Fibroblast of the aortic adventitia (primary cell): ENCODE measurements at regions not wholly inside any gene's neighbourhood (a gene's known extent, or its start where the extent isn't known, plus 50 kb on each side); places are given as distances from the start of the nearest gene placed in this dataset.

Source experiments
- DNase-seq: peaks from one replicate; pipeline ENCODE4 v3.0.0-alpha.2; 2010; ENCODE audit warnings: low read depth
- H3K4me3 ChIP-seq: 2 replicates; pipeline ENCODE4 v1.5.1; 2011; ENCODE audit warnings: low read depth, mild to moderate bottlenecking, control low read depth, low read length, moderate library complexity
- TF ChIP-seq, protein P1 (sequence below): IDR thresholded peaks from 2 replicates; pipeline ENCODE4 v1.5.1; 2011; ENCODE audit warnings: mild to moderate bottlenecking, low read length, control low read depth, inconsistent platforms; ENCODE audit not compliant: insufficient read depth

GRCh38 chr15:36234743-36235142, 344.7 kb upstream of the CDIN1 start:
- TF ChIP-seq, protein P1, sequence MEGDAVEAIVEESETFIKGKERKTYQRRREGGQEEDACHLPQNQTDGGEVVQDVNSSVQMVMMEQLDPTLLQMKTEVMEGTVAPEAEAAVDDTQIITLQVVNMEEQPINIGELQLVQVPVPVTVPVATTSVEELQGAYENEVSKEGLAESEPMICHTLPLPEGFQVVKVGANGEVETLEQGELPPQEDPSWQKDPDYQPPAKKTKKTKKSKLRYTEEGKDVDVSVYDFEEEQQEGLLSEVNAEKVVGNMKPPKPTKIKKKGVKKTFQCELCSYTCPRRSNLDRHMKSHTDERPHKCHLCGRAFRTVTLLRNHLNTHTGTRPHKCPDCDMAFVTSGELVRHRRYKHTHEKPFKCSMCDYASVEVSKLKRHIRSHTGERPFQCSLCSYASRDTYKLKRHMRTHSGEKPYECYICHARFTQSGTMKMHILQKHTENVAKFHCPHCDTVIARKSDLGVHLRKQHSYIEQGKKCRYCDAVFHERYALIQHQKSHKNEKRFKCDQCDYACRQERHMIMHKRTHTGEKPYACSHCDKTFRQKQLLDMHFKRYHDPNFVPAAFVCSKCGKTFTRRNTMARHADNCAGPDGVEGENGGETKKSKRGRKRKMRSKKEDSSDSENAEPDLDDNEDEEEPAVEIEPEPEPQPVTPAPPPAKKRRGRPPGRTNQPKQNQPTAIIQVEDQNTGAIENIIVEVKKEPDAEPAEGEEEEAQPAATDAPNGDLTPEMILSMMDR = no peak
- DNase-seq = no peak
- no peak overlapping the region for H3K4me3 ChIP-seq

DNA sequence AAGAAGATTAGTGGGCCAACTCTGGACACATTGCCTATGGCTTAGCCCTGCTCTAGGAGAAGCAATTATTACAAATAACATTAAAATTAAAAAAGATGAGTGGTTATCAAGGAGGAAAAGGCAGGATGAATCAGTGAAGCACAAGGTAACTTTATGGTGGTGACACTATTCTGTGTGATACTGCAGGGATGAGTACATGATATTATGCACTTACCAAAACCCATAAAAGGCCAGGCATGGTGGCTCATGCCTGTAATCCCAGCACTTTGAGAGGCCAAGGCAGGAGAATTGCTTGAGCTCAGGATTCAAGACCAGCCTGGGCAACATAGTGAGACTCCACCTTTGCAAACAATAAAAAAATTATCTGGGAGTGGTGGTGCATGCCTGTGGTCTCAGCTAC, 344.3 kb upstream of the CDIN1 start:
- TF ChIP-seq, protein P1 = no peak
- no peak overlapping the region for H3K4me3 ChIP-seq
- no peak for DNase-seq

GRCh38 chr15:36239509-36239908, 339.9 kb upstream of the CDIN1 start:
- DNase-seq = peak; percentile 39
- H3K4me3 ChIP-seq = no peak overlapping the region
- TF ChIP-seq, protein P1 = no peak

- DNase-seq = peak; percentile 21
- H3K4me3 ChIP-seq = no peak overlapping the region
- TF ChIP-seq, protein P1 = peak; percentile 16
These were observed 328.0 kb upstream of the CDIN1 start for GRCh38 chr15:36251450-36251849.

GRCh38 chr15:36252146-36252711, 327.2 kb upstream of the CDIN1 start:
- no peak for DNase-seq
- H3K4me3 ChIP-seq = no peak overlapping the region
- TF ChIP-seq, protein P1 = no peak

DNA sequence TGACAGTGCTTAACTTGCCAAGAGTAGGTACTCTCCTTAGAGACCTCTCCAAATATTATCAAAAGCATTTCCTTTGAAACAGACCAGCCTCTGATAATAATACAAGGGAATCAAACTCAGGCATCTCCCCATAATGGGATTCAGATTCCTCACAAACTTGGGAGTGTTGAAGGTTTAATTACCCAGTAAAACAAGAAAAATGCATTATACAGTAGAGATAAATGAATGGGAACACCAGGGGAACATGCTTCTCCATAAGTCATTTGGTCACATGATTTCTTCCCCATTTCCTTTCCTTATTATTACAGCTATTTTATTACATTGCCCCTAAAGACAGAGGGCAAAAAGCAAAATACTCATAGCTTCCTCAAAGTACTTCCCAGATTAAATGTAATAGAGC, 325.0 kb upstream of the CDIN1 start:
- TF ChIP-seq, protein P1 = no peak
- no peak overlapping the region for H3K4me3 ChIP-seq
- DNase-seq = no peak

DNA sequence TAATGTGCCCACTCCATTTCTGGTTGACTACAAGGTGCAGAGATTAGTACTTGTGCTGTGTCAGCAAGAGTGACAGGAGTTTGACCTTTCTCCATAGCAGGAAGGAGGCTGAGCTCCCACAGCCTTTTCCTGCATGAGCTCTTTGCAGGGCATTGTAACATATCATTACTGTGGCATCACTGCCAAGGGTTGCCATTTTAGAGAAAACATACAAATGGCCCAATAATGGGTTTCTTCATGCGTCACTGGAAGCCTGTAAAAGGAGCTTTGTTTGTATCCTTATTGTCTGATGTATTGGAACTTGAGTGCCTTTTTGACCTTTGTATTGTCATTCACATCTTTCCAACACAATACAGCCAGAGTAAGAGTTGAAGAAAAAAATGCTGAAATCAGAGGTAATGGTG, 323.0 kb upstream of the CDIN1 start:
- TF ChIP-seq, protein P1 = no peak
- no peak for DNase-seq
- H3K4me3 ChIP-seq = no peak overlapping the region
